HG03457 (cell line): ENCODE measurements at regions not wholly inside any gene's neighbourhood (a gene's known extent, or its start where the extent isn't known, plus 50 kb on each side); places are given as distances from the start of the nearest gene placed in this dataset.
"Not testable (repeated sequence)": the region's sequence is repeated elsewhere in the genome, so short reads cannot be mapped to it uniquely, and the experiment has no call there.

ENCODE experiments used
- ATAC-seq: cut with Tn5 transposase; IDR thresholded peaks from one replicate; pipeline ENCODE4 v1.9.1; 2021; ENCODE audit warnings: moderate number of reproducible peaks; ENCODE audit not compliant: unreplicated experiment

- not testable (repeated sequence) for ATAC-seq
Observed at GRCh38 chr13:73160371-73161031, 101.7 kb downstream of the KLF5 start.

GRCh38 chr13:73158851-73159250, 100.0 kb downstream of the KLF5 start:
- no peak for ATAC-seq

DNA sequence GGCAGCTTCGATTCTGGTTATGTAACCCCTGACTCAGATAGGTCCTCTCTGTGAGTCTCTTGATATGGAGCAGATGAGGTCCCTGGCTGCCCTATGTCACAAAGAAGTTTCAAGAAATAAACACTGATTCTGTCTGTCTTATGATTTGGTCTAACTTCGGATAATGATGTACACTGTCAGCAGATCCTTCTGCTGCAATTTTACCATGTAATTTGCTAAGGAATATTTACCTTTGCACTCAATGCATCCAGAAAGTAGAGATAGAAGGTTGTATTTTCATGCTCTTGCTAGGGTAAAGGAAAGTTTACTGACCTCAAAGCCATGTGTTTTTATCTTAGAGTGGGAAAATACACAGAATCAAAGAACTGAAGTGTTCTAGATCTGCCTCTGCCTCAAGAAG, 98.2 kb downstream of the KLF5 start:
- ATAC-seq = no peak

- no peak for ATAC-seq
Observed at GRCh38 chr13:73146707-73147106, 87.9 kb downstream of the KLF5 start.

GRCh38 chr13:73142071-73142470, 83.3 kb downstream of the KLF5 start:
- ATAC-seq = no peak

GRCh38 chr13:73141292-73141771, 82.5 kb downstream of the KLF5 start:
- no peak for ATAC-seq

DNA sequence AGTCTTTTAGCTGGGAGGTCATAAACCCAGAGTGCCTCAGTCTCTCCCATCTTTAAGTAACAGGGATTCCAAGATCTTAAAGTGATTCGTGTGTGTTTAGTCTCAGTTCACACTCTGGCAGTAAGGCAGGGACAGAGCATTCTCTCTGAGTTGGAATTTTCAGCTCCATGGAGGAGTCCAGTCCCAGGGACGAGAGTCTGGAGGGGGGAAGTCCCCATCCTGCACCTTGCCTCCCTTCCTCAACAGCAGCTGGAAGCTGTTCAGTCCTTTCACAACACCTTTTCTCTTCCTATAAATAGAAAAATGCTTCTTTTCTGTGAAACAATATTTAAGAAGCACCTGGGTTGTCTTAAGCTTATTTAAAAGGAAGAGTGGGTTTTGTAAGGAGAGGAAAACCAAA, 82.0 kb downstream of the KLF5 start:
- no peak for ATAC-seq

- no peak for ATAC-seq
Observed at GRCh38 chr13:73138638-73139491, 80.1 kb downstream of the KLF5 start.

DNA sequence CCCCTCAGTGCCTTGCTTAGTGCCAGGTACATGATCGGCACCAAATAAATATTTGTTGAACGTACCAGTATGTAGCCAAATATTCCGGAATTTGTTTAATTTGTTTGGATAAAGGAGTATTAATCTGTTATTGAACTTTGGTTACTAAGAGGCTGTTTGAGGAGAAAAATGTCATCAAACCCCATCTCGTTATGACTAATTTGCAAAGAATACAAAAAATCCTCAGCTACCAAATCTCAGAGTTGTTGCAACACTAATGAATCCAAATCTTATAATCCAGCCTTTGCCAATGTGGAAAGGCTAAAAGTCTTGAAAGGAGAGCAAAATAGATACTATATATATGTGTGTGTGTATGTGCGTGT, 79.5 kb downstream of the KLF5 start:
- ATAC-seq = no peak

DNA sequence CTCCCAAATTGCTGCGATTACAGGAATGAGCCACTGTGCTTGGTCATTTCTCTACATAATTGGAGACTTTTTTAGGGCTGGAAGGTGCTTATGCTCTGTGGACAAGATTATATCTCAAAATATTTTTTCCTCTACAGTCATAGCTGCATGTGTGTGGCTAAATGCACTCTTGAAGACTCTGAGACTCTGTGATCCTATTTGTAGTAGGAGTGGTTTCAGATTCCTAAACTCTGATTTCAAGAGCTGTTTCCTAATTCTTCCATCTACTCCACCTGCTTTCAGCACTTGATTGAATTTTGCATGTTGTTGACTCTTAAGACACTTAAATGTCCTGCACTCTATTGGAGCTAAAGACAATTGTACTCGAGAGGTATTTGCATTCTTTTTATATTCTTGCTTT, 78.0 kb downstream of the KLF5 start:
- ATAC-seq = no peak

- ATAC-seq = no peak
Observed at GRCh38 chr13:73133531-73133930, 74.7 kb downstream of the KLF5 start.

DNA sequence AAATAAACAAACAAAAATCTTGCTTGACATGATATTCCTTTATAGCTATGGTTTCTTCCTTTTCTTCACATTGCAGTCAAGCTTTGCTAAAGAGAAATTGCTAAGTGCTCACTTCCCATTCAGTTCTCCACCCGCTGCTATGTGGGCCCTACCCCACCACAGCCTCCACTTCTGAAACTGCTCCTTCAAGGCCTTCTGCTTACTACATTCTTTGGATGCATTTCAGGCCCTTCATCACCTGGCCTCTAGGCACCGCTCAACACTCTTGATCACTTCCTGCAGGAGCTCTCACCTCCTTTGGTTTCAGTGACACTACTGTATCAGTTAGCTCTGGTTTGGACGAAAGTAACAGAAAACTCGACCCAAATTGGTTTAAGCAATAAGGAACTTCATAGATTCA, 72.4 kb downstream of the KLF5 start:
- ATAC-seq = no peak

DNA sequence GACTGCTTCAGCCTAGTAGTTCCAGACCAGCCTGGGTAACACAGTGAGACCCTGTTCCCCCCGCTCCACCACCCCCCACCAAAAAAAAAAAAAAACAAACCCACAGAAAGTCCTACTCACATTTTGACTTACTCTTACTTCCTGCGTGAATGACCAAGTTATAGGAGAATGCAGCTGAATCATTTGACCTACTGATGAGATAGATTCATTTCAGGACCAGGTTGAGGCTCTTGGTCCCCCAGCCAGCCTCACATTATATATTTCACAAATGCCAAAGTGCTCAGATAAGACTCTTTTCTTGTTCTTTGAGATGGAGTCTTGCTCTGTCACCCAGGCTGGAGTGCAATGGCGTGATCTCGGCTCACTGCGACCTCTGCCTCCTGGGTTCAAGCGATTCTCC, 70.2 kb downstream of the KLF5 start:
- ATAC-seq = no peak
